ENCODE measurements at regions not wholly inside any gene's neighbourhood (a gene's known extent, or its start where the extent isn't known, plus 50 kb on each side); places are given as distances from the start of the nearest gene placed in this dataset.

GRCh38 chr1:109828756-109829505, 65.2 kb upstream of the EPS8L3 start:
- H3K9me2 ChIP-seq (replicated peaks; ENCODE audit: low read depth, low read length) = no peaks in the 10 kb centered on the region
- no peaks in the 10 kb centered on the region for H3K9me3 ChIP-seq (ENCODE audit: insufficient read depth, low read depth, low read length)
- H3K79me2 ChIP-seq (ENCODE audit: insufficient read depth, low read length) = no peaks in the 10 kb centered on the region
- TF ChIP-seq CTCF (conservative IDR thresholded peaks at IDR 0.05; ENCODE audit: low read length) (no peak), EZH2phosphoT487 (IDR thresholded peaks at IDR 0.05; ENCODE audit: borderline replicate concordance) (no peak)
- no peak overlapping the region for H3K4me3 ChIP-seq (ENCODE audit: low read length, poor library complexity, severe bottlenecking)
- no peaks in the 10 kb centered on the region for H3K27me3 ChIP-seq (ENCODE audit: insufficient read depth, low read length, poor library complexity, severe bottlenecking)
- H3K4me2 ChIP-seq (ENCODE audit: low read depth, low read length, poor library complexity, severe bottlenecking) = no peak overlapping the region
- H3F3A ChIP-seq (ENCODE audit: low read depth) = no peaks in the 10 kb centered on the region
- peaks cover 20% of the 10 kb centered on the region for H3K4me1 ChIP-seq (ENCODE audit: insufficient read depth, low read length, poor library complexity, severe bottlenecking)
- no peaks in the 10 kb centered on the region for H3K36me3 ChIP-seq (ENCODE audit: insufficient read depth, low read length)
- H3K9ac ChIP-seq (ENCODE audit: low read depth, low read length, poor library complexity, severe bottlenecking) = no peak overlapping the region
- no peaks in the 10 kb centered on the region for H4K20me1 ChIP-seq (ENCODE audit: insufficient read depth, low read length, poor library complexity, severe bottlenecking)
- no peak overlapping the region for H2AFZ ChIP-seq (ENCODE audit: low read length)

- Histone ChIP-seq H3K36me3 (ENCODE audit: insufficient read depth, low read length) (no peaks in the 10 kb centered on the region), H4K20me1 (ENCODE audit: insufficient read depth, low read length, poor library complexity, severe bottlenecking) (no peaks in the 10 kb centered on the region), H3K9me3 (ENCODE audit: insufficient read depth, low read depth, low read length) (no peaks in the 10 kb centered on the region), H3K9me2 (replicated peaks; ENCODE audit: low read depth, low read length) (no peaks in the 10 kb centered on the region), H3K27me3 (ENCODE audit: insufficient read depth, low read length, poor library complexity, severe bottlenecking) (no peaks in the 10 kb centered on the region), H2AFZ (ENCODE audit: low read length) (no peak overlapping the region), H3K79me2 (ENCODE audit: insufficient read depth, low read length) (no peaks in the 10 kb centered on the region), H3K4me3 (ENCODE audit: low read length, poor library complexity, severe bottlenecking) (no peak overlapping the region), H3K4me1 (ENCODE audit: insufficient read depth, low read length, poor library complexity, severe bottlenecking) (peaks cover 29% of the 10 kb centered on the region), H3F3A (ENCODE audit: low read depth) (no peaks in the 10 kb centered on the region), H3K4me2 (ENCODE audit: low read depth, low read length, poor library complexity, severe bottlenecking) (no peak overlapping the region), H3K9ac (ENCODE audit: low read depth, low read length, poor library complexity, severe bottlenecking) (no peak overlapping the region)
- TF ChIP-seq EZH2phosphoT487 (IDR thresholded peaks at IDR 0.05; ENCODE audit: borderline replicate concordance) (no peak), CTCF (conservative IDR thresholded peaks at IDR 0.05; ENCODE audit: low read length) (no peak)
Observed at GRCh38 chr1:109827986-109828385, 64.3 kb upstream of the EPS8L3 start.

- H3K4me3 ChIP-seq (ENCODE audit: low read length, poor library complexity, severe bottlenecking) = no peak overlapping the region
- no peak overlapping the region for H3K9ac ChIP-seq (ENCODE audit: low read depth, low read length, poor library complexity, severe bottlenecking)
- H3F3A ChIP-seq (ENCODE audit: low read depth) = no peaks in the 10 kb centered on the region
- H4K20me1 ChIP-seq (ENCODE audit: insufficient read depth, low read length, poor library complexity, severe bottlenecking) = no peaks in the 10 kb centered on the region
- no peaks in the 10 kb centered on the region for H3K9me3 ChIP-seq (ENCODE audit: insufficient read depth, low read depth, low read length)
- peaks cover 34% of the 10 kb centered on the region for H3K4me1 ChIP-seq (ENCODE audit: insufficient read depth, low read length, poor library complexity, severe bottlenecking)
- no peaks in the 10 kb centered on the region for H3K27me3 ChIP-seq (ENCODE audit: insufficient read depth, low read length, poor library complexity, severe bottlenecking)
- H2AFZ ChIP-seq (ENCODE audit: low read length) = no peak overlapping the region
- H3K36me3 ChIP-seq (ENCODE audit: insufficient read depth, low read length) = no peaks in the 10 kb centered on the region
- no peaks in the 10 kb centered on the region for H3K79me2 ChIP-seq (ENCODE audit: insufficient read depth, low read length)
- H3K4me2 ChIP-seq (ENCODE audit: low read depth, low read length, poor library complexity, severe bottlenecking) = no peak overlapping the region
- no peaks in the 10 kb centered on the region for H3K9me2 ChIP-seq (replicated peaks; ENCODE audit: low read depth, low read length)
- TF ChIP-seq CTCF (conservative IDR thresholded peaks at IDR 0.05; ENCODE audit: low read length) (no peak), EZH2phosphoT487 (IDR thresholded peaks at IDR 0.05; ENCODE audit: borderline replicate concordance) (no peak)
Observed at GRCh38 chr1:109827466-109827865, 63.7 kb upstream of the EPS8L3 start.
